Epithelial cell of esophagus (primary cell): ENCODE measurements at regions not wholly inside any gene's neighbourhood (a gene's known extent, or its start where the extent isn't known, plus 50 kb on each side); places are given as distances from the start of the nearest gene placed in this dataset.

ENCODE experiments used
- DNase-seq: peaks from one replicate; pipeline ENCODE4 v3.0.0; 2010; ENCODE audit warnings: low read depth
- H3K4me3 ChIP-seq: 2 replicates; pipeline ENCODE4 v1.5.1; 2011; ENCODE audit warnings: mild to moderate bottlenecking, low read length, control low read depth
- TF ChIP-seq, protein P1 (sequence below): IDR thresholded peaks from 2 replicates; pipeline ENCODE4 v1.5.1; 2011; ENCODE audit warnings: low read depth, mild to moderate bottlenecking, low read length, control low read depth, inconsistent platforms; ENCODE audit not compliant: insufficient read depth; ENCODE audit errors: missing control alignments

- H3K4me3 ChIP-seq: no peak overlapping the region
- TF ChIP-seq, protein P1, sequence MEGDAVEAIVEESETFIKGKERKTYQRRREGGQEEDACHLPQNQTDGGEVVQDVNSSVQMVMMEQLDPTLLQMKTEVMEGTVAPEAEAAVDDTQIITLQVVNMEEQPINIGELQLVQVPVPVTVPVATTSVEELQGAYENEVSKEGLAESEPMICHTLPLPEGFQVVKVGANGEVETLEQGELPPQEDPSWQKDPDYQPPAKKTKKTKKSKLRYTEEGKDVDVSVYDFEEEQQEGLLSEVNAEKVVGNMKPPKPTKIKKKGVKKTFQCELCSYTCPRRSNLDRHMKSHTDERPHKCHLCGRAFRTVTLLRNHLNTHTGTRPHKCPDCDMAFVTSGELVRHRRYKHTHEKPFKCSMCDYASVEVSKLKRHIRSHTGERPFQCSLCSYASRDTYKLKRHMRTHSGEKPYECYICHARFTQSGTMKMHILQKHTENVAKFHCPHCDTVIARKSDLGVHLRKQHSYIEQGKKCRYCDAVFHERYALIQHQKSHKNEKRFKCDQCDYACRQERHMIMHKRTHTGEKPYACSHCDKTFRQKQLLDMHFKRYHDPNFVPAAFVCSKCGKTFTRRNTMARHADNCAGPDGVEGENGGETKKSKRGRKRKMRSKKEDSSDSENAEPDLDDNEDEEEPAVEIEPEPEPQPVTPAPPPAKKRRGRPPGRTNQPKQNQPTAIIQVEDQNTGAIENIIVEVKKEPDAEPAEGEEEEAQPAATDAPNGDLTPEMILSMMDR: no peak
- DNase-seq: no peak
Observed at GRCh38 chr15:37638116-37638515, 296.3 kb upstream of the TMCO5A start.

DNA sequence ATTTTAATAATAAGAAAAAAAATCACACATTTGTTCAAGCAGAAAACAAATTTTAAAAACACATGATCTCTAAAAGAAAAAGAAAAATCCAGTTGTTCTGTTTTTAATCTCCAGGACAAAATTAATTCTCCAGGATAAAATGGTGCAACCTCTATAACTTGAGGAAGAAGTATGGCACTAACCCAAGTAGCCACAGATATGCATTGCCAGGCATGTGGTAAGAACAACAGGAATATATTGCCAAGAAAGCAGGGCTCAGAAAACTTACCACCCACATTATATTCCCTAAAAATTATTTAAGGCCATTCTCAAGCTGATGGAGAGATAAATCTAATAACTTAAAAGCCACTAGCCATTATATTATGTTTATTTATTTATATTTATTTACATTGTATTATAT is 295.7 kb upstream of the TMCO5A start:
- TF ChIP-seq, protein P1: no peak

DNA sequence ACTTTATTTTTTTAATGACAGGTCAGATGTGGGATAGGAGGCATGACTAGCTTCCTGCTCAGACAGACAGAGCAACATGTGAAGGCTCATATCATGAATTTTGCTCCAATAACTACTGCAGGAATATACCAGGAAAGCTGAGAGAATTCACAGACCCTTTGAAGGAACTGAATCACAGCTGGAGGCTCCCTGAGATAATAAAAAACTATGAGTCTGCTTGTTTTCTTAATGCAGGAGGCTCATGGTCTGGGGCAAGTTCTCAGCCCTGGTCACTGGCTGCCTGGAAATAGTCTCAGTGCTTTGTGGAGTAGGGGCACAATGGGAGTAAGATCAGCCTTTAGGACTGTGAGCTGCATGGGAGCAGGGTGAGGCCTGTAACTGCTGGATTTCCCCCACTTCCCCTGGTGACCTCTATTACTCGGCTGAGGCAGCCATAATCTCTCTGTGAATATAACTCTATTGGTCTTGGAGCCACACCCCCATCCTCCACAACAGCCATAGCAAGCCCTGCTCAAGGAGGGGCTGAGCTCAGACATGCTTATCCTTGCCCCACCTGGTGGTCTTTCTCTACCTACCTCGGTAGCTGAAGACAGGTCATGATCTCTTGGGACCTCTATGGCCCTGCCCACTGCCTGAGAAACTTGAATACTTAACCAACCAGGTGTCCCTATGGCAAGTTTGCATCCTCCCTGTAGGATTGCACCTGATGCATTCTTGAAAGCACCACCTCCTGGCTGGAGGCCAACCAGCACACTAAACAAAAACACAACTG is 281.6 kb upstream of the TMCO5A start:
- no peak overlapping the region for H3K4me3 ChIP-seq
- TF ChIP-seq, protein P1: no peak
- no peak for DNase-seq

More for the DNA sequence above, 295.7 kb upstream of the TMCO5A start:
- H3K4me3 ChIP-seq: no peak overlapping the region
- no peak for DNase-seq

- DNase-seq: no peak
Observed at GRCh38 chr15:37678124-37678523, 256.3 kb upstream of the TMCO5A start.

GRCh38 chr15:37679627-37680026 is 254.8 kb upstream of the TMCO5A start:
- TF ChIP-seq, protein P1: no peak
- H3K4me3 ChIP-seq: no peak overlapping the region
- DNase-seq: no peak

More at GRCh38 chr15:37678124-37678523, 256.3 kb upstream of the TMCO5A start:
- no peak overlapping the region for H3K4me3 ChIP-seq
- TF ChIP-seq, protein P1: no peak

DNA sequence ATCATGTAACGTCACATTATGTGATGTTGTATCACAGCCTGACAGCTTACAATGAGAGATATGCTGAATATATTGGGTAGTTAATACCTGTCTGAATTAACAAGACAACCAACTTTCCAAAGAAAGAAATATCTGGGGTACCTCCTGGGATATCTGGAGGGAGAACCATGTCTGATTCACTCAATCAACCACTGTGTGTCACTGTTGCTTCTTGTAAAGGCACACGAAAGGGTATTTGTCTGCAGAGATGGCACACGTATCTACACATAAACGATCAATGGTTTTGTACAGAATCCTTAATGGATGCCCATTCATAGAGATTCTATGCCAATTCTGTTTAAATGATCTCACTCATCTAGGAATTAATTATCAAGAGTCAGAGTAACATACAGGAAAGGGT is 252.1 kb upstream of the TMCO5A start:
- peak; percentile 31 for DNase-seq
- no peak overlapping the region for H3K4me3 ChIP-seq
- TF ChIP-seq, protein P1: peak; percentile 29

DNA sequence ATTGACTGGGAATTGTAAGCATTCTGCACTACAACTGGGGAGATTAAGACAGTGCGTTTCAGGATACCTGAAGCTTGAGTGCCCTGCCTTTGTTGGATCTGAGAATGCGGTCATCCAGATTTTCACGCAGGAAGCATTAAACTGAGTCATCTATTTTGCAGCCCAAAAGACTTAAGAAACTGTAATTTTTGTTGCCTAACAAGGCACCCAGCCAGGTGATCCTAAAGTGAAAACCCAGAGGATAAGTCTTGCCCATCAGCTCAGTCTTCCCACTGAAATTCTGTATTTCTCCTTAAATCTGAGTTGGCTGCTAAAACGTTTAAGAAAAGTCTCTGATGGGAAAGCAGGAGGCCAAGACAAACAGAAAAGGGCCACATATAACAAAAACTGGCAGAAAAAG is 242.5 kb upstream of the TMCO5A start:
- DNase-seq: no peak
- no peak overlapping the region for H3K4me3 ChIP-seq
- TF ChIP-seq, protein P1: no peak
